MM.1S (cell line): ENCODE measurements at regions not wholly inside any gene's neighbourhood (a gene's known extent, or its start where the extent isn't known, plus 50 kb on each side); places are given as distances from the start of the nearest gene placed in this dataset.

ENCODE experiments used
- DNase-seq: peaks from one replicate; pipeline ENCODE4 v3.0.0-alpha.2; 2015
- H2AFZ ChIP-seq: fragments of 300-600 bp; sonication (generic); 2 replicates; pipeline ENCODE4 v1.6.0; 2016; ENCODE audit warnings: antibody characterized with exemption, low read length
- H3F3A ChIP-seq: fragments of 300-600 bp; sonication (generic); 2 replicates; pipeline ENCODE4 v1.6.1; 2016; ENCODE audit warnings: mild to moderate bottlenecking, antibody characterized with exemption, low read length, moderate library complexity, mixed read lengths; ENCODE audit not compliant: insufficient read depth
- H3K27ac ChIP-seq: fragments of 300-600 bp; sonication (generic); 2 replicates; pipeline ENCODE4 v1.5.1; 2016; ENCODE audit warnings: mild to moderate bottlenecking, low read length
- H3K27me3 ChIP-seq: fragments of 300-600 bp; sonication (generic); replicated peaks from 2 replicates; pipeline ENCODE4 v1.6.0; 2016; ENCODE audit warnings: low read length; ENCODE audit not compliant: insufficient read depth
- H3K36me3 ChIP-seq: fragments of 300-600 bp; sonication (generic); replicated peaks from 2 replicates; pipeline ENCODE4 v1.6.1; 2016; ENCODE audit warnings: mild to moderate bottlenecking, low read length, mixed read lengths; ENCODE audit not compliant: insufficient read depth
- H3K4me1 ChIP-seq: fragments of 300-600 bp; sonication (generic); 2 replicates; pipeline ENCODE4 v1.6.1; 2016; ENCODE audit warnings: low read length, mixed read lengths
- H3K4me2 ChIP-seq: fragments of 300-600 bp; sonication (generic); 2 replicates; pipeline ENCODE4 v1.6.0; 2016; ENCODE audit warnings: low read depth, low read length
- H3K4me3 ChIP-seq: fragments of 300-600 bp; sonication (generic); 2 replicates; pipeline ENCODE4 v1.5.1; 2016; ENCODE audit warnings: low read length, mixed read lengths
- H3K79me2 ChIP-seq: fragments of 300-600 bp; sonication (generic); 2 replicates; pipeline ENCODE4 v1.6.1; 2016; ENCODE audit warnings: mixed run types, low read length, mixed read lengths
- H3K9ac ChIP-seq: fragments of 300-600 bp; sonication (generic); 2 replicates; pipeline ENCODE4 v1.6.1; 2016; ENCODE audit warnings: low read length, mixed read lengths
- H3K9me2 ChIP-seq: fragments of 300-600 bp; sonication (generic); replicated peaks from 2 replicates; pipeline ENCODE4 v1.6.1; 2016; ENCODE audit warnings: mild to moderate bottlenecking, low read length, mixed read lengths; ENCODE audit not compliant: insufficient read depth
- H3K9me3 ChIP-seq: fragments of 300-600 bp; sonication (generic); replicated peaks from 2 replicates; pipeline ENCODE4 v1.6.1; 2016; ENCODE audit warnings: mild to moderate bottlenecking, low read length, mixed read lengths; ENCODE audit not compliant: insufficient read depth
- H4K20me1 ChIP-seq: fragments of 300-600 bp; sonication (generic); 2 replicates; pipeline ENCODE4 v1.6.1; 2016; ENCODE audit warnings: mild to moderate bottlenecking, low read length, moderate library complexity, mixed read lengths; ENCODE audit not compliant: insufficient read depth
- CTCF ChIP-seq: fragments of 300-600 bp; sonication (generic); IDR thresholded peaks from 2 replicates; pipeline ENCODE4 v1.5.1; 2016; ENCODE audit warnings: antibody characterized with exemption, low read length, mixed read lengths
- EZH2 ChIP-seq: fragments of 300-600 bp; sonication (generic); optimal IDR thresholded peaks from 2 replicates; pipeline ENCODE3; 2017; ENCODE audit warnings: low read depth, mild to moderate bottlenecking, antibody characterized with exemption, low read length, mixed read lengths
- EZH2phosphoT487 ChIP-seq: fragments of 300-600 bp; sonication (generic); IDR thresholded peaks from 2 replicates; pipeline ENCODE4 v1.6.1; 2018; ENCODE audit warnings: antibody characterized with exemption, low read length

- no peak overlapping the region for H3K9ac ChIP-seq
- H3K4me2 ChIP-seq = no peak overlapping the region
- no peaks in the 10 kb centered on the region for H3K27me3 ChIP-seq
Observed at GRCh38 chr20:57040466-57040865, 226.0 kb downstream of the BMP7 start.

GRCh38 chr20:57040924-57041323 lies 225.5 kb downstream of the BMP7 start:
- Histone ChIP-seq H4K20me1 (no peaks in the 10 kb centered on the region), H2AFZ (no peak overlapping the region), H3K4me1 (no peaks in the 10 kb centered on the region), H3K36me3 (no peaks in the 10 kb centered on the region), H3K9me2 (no peaks in the 10 kb centered on the region), H3K79me2 (no peaks in the 10 kb centered on the region), H3K4me3 (no peak overlapping the region), H3F3A (no peaks in the 10 kb centered on the region), H3K9me3 (no peaks in the 10 kb centered on the region), H3K4me2 (no peak overlapping the region), H3K27me3 (no peaks in the 10 kb centered on the region), H3K27ac (no peak overlapping the region), H3K9ac (no peak overlapping the region)
- TF ChIP-seq CTCF (no peak), EZH2 (no peak), EZH2phosphoT487 (no peak)
- no peak for DNase-seq

More at GRCh38 chr20:57040466-57040865, 226.0 kb downstream of the BMP7 start:
- Histone ChIP-seq H3K9me3 (no peaks in the 10 kb centered on the region), H3K4me1 (no peaks in the 10 kb centered on the region), H2AFZ (no peak overlapping the region), H3K36me3 (no peaks in the 10 kb centered on the region), H3K79me2 (no peaks in the 10 kb centered on the region), H3K4me3 (no peak overlapping the region), H3F3A (no peaks in the 10 kb centered on the region), H3K9me2 (no peaks in the 10 kb centered on the region), H4K20me1 (no peaks in the 10 kb centered on the region), H3K27ac (no peak overlapping the region)
- no peak for DNase-seq
- no peak for TF ChIP-seq CTCF
- no peak for TF ChIP-seq EZH2
- TF ChIP-seq EZH2phosphoT487 = no peak

- Histone ChIP-seq H3K4me3 (no peak overlapping the region), H3K9ac (no peak overlapping the region), H3K9me3 (no peaks in the 10 kb centered on the region), H3K27ac (no peak overlapping the region), H3K9me2 (no peaks in the 10 kb centered on the region), H3K27me3 (no peaks in the 10 kb centered on the region), H4K20me1 (no peaks in the 10 kb centered on the region), H2AFZ (no peak overlapping the region), H3K4me1 (peaks cover 9% of the 10 kb centered on the region; the same call in 1 of the 2 replicates), H3K4me2 (no peak overlapping the region), H3K79me2 (no peaks in the 10 kb centered on the region), H3K36me3 (no peaks in the 10 kb centered on the region), H3F3A (no peaks in the 10 kb centered on the region)
- no peak for DNase-seq
- TF ChIP-seq EZH2phosphoT487 = no peak
- TF ChIP-seq CTCF = no peak
- TF ChIP-seq EZH2 = no peak
Observed at GRCh38 chr20:57043091-57043490, 223.3 kb downstream of the BMP7 start.
